COLO668 (cell line): ENCODE measurements at regions not wholly inside any gene's neighbourhood (a gene's known extent, or its start where the extent isn't known, plus 50 kb on each side); places are given as distances from the start of the nearest gene placed in this dataset.
"Not testable (repeated sequence)": the region's sequence is repeated elsewhere in the genome, so short reads cannot be mapped to it uniquely, and the experiment has no call there.

Source experiments
- DNase-seq: peaks from one replicate; lab custom pipeline; 2025; ENCODE audit not compliant: unreplicated experiment; lab: John Stamatoyannopoulos, UW

DNA sequence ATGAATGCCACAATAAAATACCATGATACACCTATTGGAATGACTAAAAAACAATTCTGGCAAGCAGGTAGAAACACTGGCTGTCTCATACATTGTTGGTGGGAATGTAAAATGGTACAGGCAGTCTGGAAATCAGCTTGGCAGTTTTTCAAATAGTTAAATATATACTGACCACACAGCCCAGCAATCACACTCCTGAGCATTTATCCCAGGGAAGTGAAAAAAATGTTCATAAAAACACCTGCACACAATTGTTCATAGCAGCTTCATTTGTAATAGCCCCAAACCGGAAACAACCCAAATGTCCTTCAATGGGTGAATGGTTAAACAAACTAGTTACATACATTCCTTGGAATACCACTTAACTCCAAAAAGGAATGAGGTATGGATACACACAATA is 137.2 kb downstream of the TFCP2L1 start:
- DNase-seq: no peak

- no peak for DNase-seq
Observed at GRCh38 chr2:121148481-121148880, 136.5 kb downstream of the TFCP2L1 start.

- DNase-seq: no peak
Observed at GRCh38 chr2:121149384-121149783, 135.6 kb downstream of the TFCP2L1 start.

GRCh38 chr2:121150126-121150525 is 134.9 kb downstream of the TFCP2L1 start:
- DNase-seq: no peak

GRCh38 chr2:121150713-121151112 is 134.3 kb downstream of the TFCP2L1 start:
- DNase-seq: no peak

DNA sequence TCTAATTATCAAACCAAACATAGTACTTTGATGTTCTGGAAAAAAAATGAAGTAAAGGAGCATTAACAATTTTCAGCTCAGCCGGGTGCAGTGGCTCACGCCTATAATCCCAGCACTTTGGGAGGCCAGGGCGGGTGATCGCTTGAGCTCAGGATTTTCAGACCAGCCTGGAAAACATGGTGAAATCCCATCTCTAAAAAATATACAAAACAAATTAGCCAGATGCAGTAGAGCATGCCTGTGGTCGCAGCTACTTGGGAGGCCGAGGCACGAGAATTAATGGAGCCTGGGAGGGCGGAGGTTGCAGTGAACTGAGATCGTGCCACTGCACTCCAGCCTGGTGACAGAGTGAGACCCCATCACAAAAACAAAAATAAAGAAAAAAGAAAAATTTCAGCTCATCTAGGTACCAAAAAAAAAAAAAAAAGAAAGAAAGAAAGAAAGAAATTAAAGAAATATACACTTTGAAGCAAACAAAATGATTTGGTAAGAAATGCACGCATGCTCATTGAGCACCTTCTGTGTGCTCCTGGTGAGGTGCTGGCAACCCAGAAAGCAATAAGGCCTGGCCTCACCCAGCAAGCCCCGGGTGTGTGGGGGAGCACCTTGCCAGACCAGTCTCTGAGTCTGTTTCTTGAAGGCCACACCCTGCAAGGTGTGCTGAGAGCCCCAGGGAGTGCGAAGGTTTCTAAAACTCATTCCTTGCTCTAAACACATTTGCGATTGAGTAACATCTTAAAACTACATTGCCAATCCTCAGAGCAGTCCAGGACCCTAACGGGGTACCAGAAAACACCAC is 133.5 kb downstream of the TFCP2L1 start:
- no peak for DNase-seq

DNA sequence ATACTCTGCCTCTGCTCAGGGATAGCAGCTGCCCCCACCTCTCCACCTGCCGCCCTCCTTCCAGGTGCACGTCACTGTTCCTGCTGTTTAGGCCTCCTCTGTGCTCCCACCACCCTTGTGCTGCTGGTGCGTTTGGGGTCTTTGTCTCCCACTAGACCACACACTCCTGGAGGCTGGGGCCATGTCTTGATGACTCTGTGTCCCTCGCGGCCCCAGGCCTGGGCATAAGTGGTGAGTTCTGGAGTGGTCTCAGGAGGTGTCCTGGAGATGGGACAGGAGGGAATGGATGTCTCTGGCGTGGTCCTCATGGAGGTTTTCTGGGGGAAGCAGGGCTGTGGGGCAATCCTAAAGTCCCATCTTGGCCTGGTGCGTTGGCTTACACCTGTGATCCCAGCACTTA is 132.1 kb downstream of the TFCP2L1 start:
- DNase-seq: no peak

DNA sequence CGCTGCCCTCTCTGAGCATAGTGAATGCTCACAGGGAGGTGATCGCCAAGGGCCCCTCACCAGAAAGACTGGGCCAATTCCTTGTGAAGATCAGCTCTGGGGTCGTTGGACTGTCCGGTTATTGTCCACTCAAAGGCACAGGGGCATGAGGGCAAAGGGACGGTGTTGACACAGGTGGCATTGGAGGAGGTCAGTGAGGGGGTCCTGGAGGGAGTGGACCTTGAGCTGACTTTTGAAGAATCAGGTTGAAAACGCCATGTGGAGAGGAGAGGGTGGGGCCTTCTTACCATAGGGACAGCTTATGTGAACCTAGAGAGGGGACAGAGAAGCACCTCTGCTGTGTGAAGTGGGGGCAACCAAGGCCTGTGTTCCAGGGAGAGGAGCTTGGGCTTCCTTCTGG is 131.5 kb downstream of the TFCP2L1 start:
- DNase-seq: no peak

GRCh38 chr2:121155502-121156056 is 129.4 kb downstream of the TFCP2L1 start:
- DNase-seq: peak; percentile 90

GRCh38 chr2:121157481-121157880 is 127.5 kb downstream of the TFCP2L1 start:
- not testable (repeated sequence) for DNase-seq

GRCh38 chr2:121159291-121160071 is 125.5 kb downstream of the TFCP2L1 start:
- DNase-seq: no peak

GRCh38 chr2:121160366-121160765 is 124.6 kb downstream of the TFCP2L1 start:
- no peak for DNase-seq

DNA sequence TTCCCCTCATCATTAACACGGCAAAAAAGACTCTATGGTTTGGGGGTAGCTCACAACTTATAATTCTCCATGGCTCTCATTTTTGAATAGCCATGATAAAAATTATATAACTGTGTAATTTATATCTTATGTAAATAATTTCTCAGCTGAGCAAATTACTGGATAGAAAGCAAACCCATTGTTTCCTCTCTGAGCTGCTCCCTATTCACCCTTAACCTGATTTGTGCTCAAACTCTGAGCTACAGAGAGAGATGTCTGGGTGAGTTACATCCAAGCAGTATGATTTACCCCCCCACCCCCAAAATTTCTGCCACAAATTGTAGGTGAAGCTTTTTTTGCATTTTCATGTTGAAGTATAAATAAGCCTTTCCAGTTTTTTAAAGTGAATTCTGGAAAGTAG is 123.7 kb downstream of the TFCP2L1 start:
- DNase-seq: no peak

DNA sequence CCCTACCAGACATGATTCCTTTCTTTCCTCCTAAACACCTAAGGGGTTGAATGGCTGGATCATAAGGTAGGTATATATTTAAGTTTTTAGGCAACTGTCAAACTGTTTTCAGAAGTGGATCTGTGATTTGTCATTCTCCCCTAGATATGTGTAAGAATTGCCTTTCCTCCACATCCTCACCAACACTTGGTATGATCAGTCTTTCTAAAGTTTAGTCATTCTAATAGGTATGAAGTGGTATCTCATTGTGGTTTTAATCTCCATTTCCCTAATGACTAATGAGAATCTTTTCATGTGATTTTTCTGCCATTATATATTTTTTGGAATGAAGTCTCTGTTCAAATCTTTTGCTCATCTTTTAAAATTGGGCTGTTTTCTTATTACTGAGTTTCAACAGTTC is 122.1 kb downstream of the TFCP2L1 start:
- DNase-seq: no peak

DNA sequence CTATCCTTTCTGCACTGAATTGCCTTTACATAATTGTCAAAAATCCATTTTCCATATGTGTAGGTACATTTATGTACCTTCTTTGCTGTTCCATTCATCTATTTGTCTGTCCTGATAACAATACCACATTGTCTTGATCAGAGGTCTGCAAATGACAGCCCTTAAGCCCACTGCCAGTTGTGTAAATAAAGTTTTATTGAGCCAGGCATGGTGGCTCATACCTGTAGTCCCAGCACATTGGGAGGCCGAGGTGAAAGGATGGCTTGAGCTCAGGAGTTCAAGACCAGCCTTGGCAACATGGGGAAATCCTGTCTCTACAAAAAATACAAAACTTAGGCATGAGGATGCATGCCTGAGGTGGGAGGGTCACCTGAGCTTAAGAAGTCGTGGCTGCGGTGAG is 121.0 kb downstream of the TFCP2L1 start:
- DNase-seq: no peak

- DNase-seq: no peak
Observed at GRCh38 chr2:121165038-121165542, 119.9 kb downstream of the TFCP2L1 start.
